ENCODE measurements at regions not wholly inside any gene's neighbourhood (a gene's known extent, or its start where the extent isn't known, plus 50 kb on each side); places are given as distances from the start of the nearest gene placed in this dataset.

DNA sequence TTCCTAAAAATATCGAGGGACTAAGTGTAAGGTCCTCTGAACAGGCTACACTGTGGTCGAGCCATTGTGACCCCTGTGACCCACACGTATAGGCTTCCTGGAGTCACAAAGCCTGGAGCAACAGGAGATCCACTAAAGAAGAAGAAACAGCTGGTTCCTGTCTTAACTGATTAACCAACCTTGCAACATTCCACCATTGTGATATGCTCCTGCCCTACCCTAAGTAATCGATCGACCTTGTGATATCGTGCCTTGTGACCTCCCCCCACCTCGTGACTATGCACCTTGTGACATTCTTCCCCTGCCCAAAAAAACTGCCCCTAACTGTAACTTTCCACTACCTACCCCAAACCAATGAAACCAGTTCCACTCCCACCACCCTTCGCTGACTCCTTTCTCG, 304.6 kb upstream of the FAM78B start:
- Mint-ChIP-seq H3K27me3 (peaks cover 18 to 37% of the 10 kb centered on the region in 2 donors), H3K36me3 (peaks cover 0 to 18% (median 2%) of the 10 kb centered on the region in 3 donors), H3K4me3 (no peak overlapping the region), H3K4me1 (no peaks in the 10 kb centered on the region), H3K9me3 (peaks cover 0 to 6% (median 1%) of the 10 kb centered on the region in 5 donors), H3K27ac (no peak overlapping the region)
- Histone ChIP-seq H3K4me3 (ENCODE audit: low read length) (no peak overlapping the region), H3K27me3 (ENCODE audit: insufficient read depth, low read length, poor library complexity, severe bottlenecking) (no peaks in the 10 kb centered on the region), H3K27ac (ENCODE audit: low read depth, low read length) (no peak overlapping the region), H3K36me3 (ENCODE audit: insufficient read depth, low read length) (no peaks in the 10 kb centered on the region), H3K4me1 (ENCODE audit: insufficient read depth, low read length) (no peaks in the 10 kb centered on the region), H3K9me3 (ENCODE audit: low read length) (no peaks in the 10 kb centered on the region)
- DNase-seq = no peak
- POLR2A ChIA-PET = no interaction called here
- CTCF ChIA-PET = no interaction called here

- Mint-ChIP-seq H3K9me3 (no peaks in the 10 kb centered on the region), H3K27me3 (no peaks in the 10 kb centered on the region), H3K4me1 (no peaks in the 10 kb centered on the region), H3K4me3 (no peak overlapping the region), H3K27ac (no peak overlapping the region), H3K36me3 (peaks cover 0 to under 1% (median 0%) of the 10 kb centered on the region in 3 donors)
- ChIA-PET CTCF (interaction anchor here (1.1 to 3.6 kb wide), 6 partner anchors 9 to 1086 kb away, joined by 3 to 30 read pairs (median 5); no protein-coding TSS in a partner anchor), POLR2A (no interaction called here)
- no peaks in the 10 kb centered on the region for H3K9me3 ChIP-seq (ENCODE audit: low read length)
- no peak overlapping the region for H3K4me3 ChIP-seq (ENCODE audit: low read length)
- no peaks in the 10 kb centered on the region for H3K4me1 ChIP-seq (ENCODE audit: insufficient read depth, low read length)
- H3K27ac ChIP-seq (ENCODE audit: low read depth, low read length) = no peak overlapping the region
- no peaks in the 10 kb centered on the region for H3K36me3 ChIP-seq (ENCODE audit: insufficient read depth, low read length)
- peak; percentile 14 to 68 (median 34) for DNase-seq
- no peaks in the 10 kb centered on the region for H3K27me3 ChIP-seq (ENCODE audit: insufficient read depth, low read length, poor library complexity, severe bottlenecking)
Measured at GRCh38 chr1:166479052-166479631, 312.3 kb upstream of the FAM78B start.

DNA sequence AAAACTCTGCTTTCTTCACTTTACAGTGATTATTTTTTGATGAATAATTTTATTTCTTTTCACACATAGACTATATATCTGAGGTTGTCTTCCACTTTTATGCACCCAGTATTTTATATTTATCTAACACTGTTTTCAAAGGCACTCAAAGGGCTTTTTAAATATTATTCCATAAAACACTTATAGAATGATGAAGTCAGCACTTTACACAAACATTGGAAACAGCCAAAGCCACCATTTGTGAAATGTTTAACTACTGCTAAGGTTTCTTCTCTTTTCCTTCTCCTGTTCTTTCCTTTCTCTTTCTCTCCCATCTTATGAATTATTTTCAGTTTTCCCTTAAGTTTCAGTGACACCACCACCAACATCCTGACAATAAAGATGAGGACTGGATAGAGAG, 317.7 kb upstream of the FAM78B start:
- no peak for DNase-seq
- ChIA-PET CTCF (no interaction called here), POLR2A (no interaction called here)
- Mint-ChIP-seq H3K27ac (peak overlapping the region in 2 of 8 donors; percentile 3 to 63), H3K27me3 (peaks cover 0 to 2% of the 10 kb centered on the region in 2 donors), H3K4me1 (peaks cover 6 to 25% (median 11%) of the 10 kb centered on the region in 3 donors), H3K9me3 (no peaks in the 10 kb centered on the region), H3K36me3 (peaks cover 0 to 3% (median 3%) of the 10 kb centered on the region in 3 donors), H3K4me3 (no peak overlapping the region)
- Histone ChIP-seq H3K4me1 (ENCODE audit: insufficient read depth, low read length) (peaks cover 18% of the 10 kb centered on the region), H3K36me3 (ENCODE audit: insufficient read depth, low read length) (no peaks in the 10 kb centered on the region), H3K4me3 (ENCODE audit: low read length) (no peak overlapping the region), H3K27me3 (ENCODE audit: insufficient read depth, low read length, poor library complexity, severe bottlenecking) (no peaks in the 10 kb centered on the region), H3K27ac (ENCODE audit: low read depth, low read length) (no peak overlapping the region), H3K9me3 (ENCODE audit: low read length) (no peaks in the 10 kb centered on the region)

GRCh38 chr1:166484871-166485270, 318.1 kb upstream of the FAM78B start:
- H3K36me3 Mint-ChIP-seq = peaks cover 0 to 3% (median 3%) of the 10 kb centered on the region in 3 donors

DNA sequence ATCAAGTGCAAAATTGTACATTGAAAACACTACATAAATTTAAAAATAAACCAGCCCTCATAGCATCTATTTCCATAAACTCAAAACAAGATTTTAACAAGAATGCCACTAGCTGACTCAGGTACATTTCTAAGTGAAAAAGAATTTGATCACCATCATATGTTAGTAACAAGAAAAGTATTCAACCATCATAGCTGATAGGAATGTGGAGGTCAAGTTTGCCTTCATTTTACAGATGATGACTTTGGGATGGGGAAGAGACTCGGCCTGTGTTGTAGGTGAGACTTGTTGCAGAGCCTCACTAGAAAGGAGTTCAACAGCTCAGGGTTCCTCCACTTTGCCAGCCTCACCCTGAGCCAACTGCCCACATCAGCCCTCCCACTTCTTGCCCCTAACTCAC, 318.8 kb upstream of the FAM78B start:
- DNase-seq = no peak
- Histone ChIP-seq H3K27me3 (ENCODE audit: insufficient read depth, low read length, poor library complexity, severe bottlenecking) (no peaks in the 10 kb centered on the region), H3K4me3 (ENCODE audit: low read length) (no peak overlapping the region), H3K4me1 (ENCODE audit: insufficient read depth, low read length) (peaks cover 25% of the 10 kb centered on the region), H3K36me3 (ENCODE audit: insufficient read depth, low read length) (no peaks in the 10 kb centered on the region), H3K27ac (ENCODE audit: low read depth, low read length) (no peak overlapping the region), H3K9me3 (ENCODE audit: low read length) (no peaks in the 10 kb centered on the region)
- H3K4me1 Mint-ChIP-seq = peaks cover 6 to 25% (median 11%) of the 10 kb centered on the region in 3 donors
- no peak overlapping the region for H3K27ac Mint-ChIP-seq
- peaks cover 0 to 2% of the 10 kb centered on the region in 2 donors for H3K27me3 Mint-ChIP-seq
- peaks cover 0 to 3% (median 3%) of the 10 kb centered on the region in 3 donors for H3K36me3 Mint-ChIP-seq
- no peak overlapping the region for H3K4me3 Mint-ChIP-seq
- ChIA-PET POLR2A (no interaction called here), CTCF (no interaction called here)
- no peaks in the 10 kb centered on the region for H3K9me3 Mint-ChIP-seq

More at GRCh38 chr1:166484871-166485270, 318.1 kb upstream of the FAM78B start:
- POLR2A ChIA-PET = no interaction called here
- no peak overlapping the region for H3K27ac ChIP-seq (ENCODE audit: low read depth, low read length)
- Mint-ChIP-seq H3K27me3 (peaks cover 0 to 2% of the 10 kb centered on the region in 2 donors), H3K9me3 (no peaks in the 10 kb centered on the region), H3K27ac (peak overlapping the region in 2 of 8 donors; percentile 3 to 63), H3K4me3 (no peak overlapping the region), H3K4me1 (peaks cover 6 to 25% (median 11%) of the 10 kb centered on the region in 3 donors)
- H3K4me3 ChIP-seq (ENCODE audit: low read length) = no peak overlapping the region
- no peaks in the 10 kb centered on the region for H3K9me3 ChIP-seq (ENCODE audit: low read length)
- H3K4me1 ChIP-seq (ENCODE audit: insufficient read depth, low read length) = peaks cover 20% of the 10 kb centered on the region
- CTCF ChIA-PET = no interaction called here
- H3K36me3 ChIP-seq (ENCODE audit: insufficient read depth, low read length) = no peaks in the 10 kb centered on the region
- DNase-seq = no peak
- H3K27me3 ChIP-seq (ENCODE audit: insufficient read depth, low read length, poor library complexity, severe bottlenecking) = no peaks in the 10 kb centered on the region

DNA sequence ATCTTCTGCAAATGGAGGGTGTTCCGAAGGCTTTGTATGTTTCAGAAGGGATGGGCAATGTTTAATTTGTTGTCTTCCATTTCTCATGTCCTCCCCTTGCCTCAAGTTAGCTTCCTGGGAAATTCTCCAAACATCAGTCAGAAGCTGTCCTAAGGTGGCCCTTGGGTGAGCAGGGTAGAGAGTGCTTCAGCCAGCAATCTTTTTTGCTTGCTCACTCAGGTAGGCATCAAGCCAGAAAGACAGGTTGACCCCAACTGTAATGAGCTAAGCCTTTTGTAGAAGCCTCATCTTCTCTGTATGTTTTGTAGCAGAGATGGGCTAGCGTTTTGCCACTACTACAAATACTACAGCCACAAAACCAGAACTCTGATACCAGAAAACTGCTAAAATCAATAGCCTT, 321.5 kb upstream of the FAM78B start:
- peaks cover 25% of the 10 kb centered on the region for H3K4me1 ChIP-seq (ENCODE audit: insufficient read depth, low read length)
- H3K36me3 ChIP-seq (ENCODE audit: insufficient read depth, low read length) = no peaks in the 10 kb centered on the region
- POLR2A ChIA-PET = no interaction called here
- H3K27ac ChIP-seq (ENCODE audit: low read depth, low read length) = peak overlapping the region; percentile 90
- Mint-ChIP-seq H3K27me3 (peaks cover 0 to 2% of the 10 kb centered on the region in 2 donors), H3K4me3 (peak overlapping the region in 1 of 7 donors; percentile 59), H3K9me3 (peaks cover 0 to 3% (median 0%) of the 10 kb centered on the region in 5 donors), H3K27ac (peak overlapping the region in 2 of 8 donors; percentile 1 to 2), H3K36me3 (peaks cover 0 to 7% (median 3%) of the 10 kb centered on the region in 3 donors), H3K4me1 (peaks cover 6 to 25% (median 11%) of the 10 kb centered on the region in 3 donors)
- no peak overlapping the region for H3K4me3 ChIP-seq (ENCODE audit: low read length)
- CTCF ChIA-PET = interaction anchor here (4.9 kb wide), 1 partner anchor 8 kb away, joined by 30 read pairs; no protein-coding TSS in a partner anchor
- no peaks in the 10 kb centered on the region for H3K9me3 ChIP-seq (ENCODE audit: low read length)
- no peaks in the 10 kb centered on the region for H3K27me3 ChIP-seq (ENCODE audit: insufficient read depth, low read length, poor library complexity, severe bottlenecking)
- no peak for DNase-seq

DNA sequence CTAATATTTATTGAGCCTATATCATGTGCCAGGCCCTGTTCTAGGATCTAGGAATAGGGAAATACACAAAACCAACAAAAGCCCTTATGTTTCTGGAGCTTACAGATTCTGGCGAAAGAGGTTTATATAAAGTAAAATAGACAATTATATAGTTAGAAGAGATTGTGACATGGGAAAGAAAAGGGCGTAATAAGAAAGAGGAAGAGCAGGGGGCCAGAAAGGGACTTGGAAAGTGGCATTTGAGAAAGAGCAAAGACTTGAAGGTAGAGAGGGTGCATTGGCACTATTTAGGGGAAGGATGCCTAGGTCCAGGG, 322.5 kb upstream of the FAM78B start:
- H3K9me3 Mint-ChIP-seq = peaks cover 0 to 3% (median 0%) of the 10 kb centered on the region in 5 donors
- no peak for DNase-seq
- peaks cover 0 to 7% (median 3%) of the 10 kb centered on the region in 3 donors for H3K36me3 Mint-ChIP-seq
- Histone ChIP-seq H3K27ac (ENCODE audit: low read depth, low read length) (peak overlapping the region; percentile 90), H3K9me3 (ENCODE audit: low read length) (no peaks in the 10 kb centered on the region), H3K4me1 (ENCODE audit: insufficient read depth, low read length) (peaks cover 25% of the 10 kb centered on the region), H3K36me3 (ENCODE audit: insufficient read depth, low read length) (no peaks in the 10 kb centered on the region), H3K4me3 (ENCODE audit: low read length) (peak overlapping the region; percentile 89), H3K27me3 (ENCODE audit: insufficient read depth, low read length, poor library complexity, severe bottlenecking) (no peaks in the 10 kb centered on the region)
- POLR2A ChIA-PET = no interaction called here
- H3K27ac Mint-ChIP-seq = no peak overlapping the region
- H3K4me1 Mint-ChIP-seq = peaks cover 6 to 25% (median 11%) of the 10 kb centered on the region in 3 donors
- CTCF ChIA-PET = interaction anchor here (4.9 kb wide), 1 partner anchor 9 kb away, joined by 30 read pairs; no protein-coding TSS in a partner anchor
- H3K4me3 Mint-ChIP-seq = no peak overlapping the region
- H3K27me3 Mint-ChIP-seq = peaks cover 0 to 2% of the 10 kb centered on the region in 2 donors

- ChIA-PET POLR2A (no interaction called here), CTCF (interaction anchor here (1.0 to 4.9 kb wide), 2 partner anchors 10 to 386 kb away, joined by 3 to 30 read pairs; partner anchors contain the start of gene TADA1)
- Mint-ChIP-seq H3K9me3 (peaks cover 0 to 3% (median 0%) of the 10 kb centered on the region in 5 donors), H3K27me3 (peaks cover 0 to 3% of the 10 kb centered on the region in 2 donors), H3K27ac (no peak overlapping the region), H3K4me1 (peaks cover 6 to 25% (median 11%) of the 10 kb centered on the region in 3 donors), H3K4me3 (no peak overlapping the region), H3K36me3 (peaks cover 0 to 7% (median 3%) of the 10 kb centered on the region in 3 donors)
- peak overlapping the region; percentile 89 for H3K4me3 ChIP-seq (ENCODE audit: low read length)
- no peaks in the 10 kb centered on the region for H3K27me3 ChIP-seq (ENCODE audit: insufficient read depth, low read length, poor library complexity, severe bottlenecking)
- H3K9me3 ChIP-seq (ENCODE audit: low read length) = no peaks in the 10 kb centered on the region
- H3K36me3 ChIP-seq (ENCODE audit: insufficient read depth, low read length) = no peaks in the 10 kb centered on the region
- H3K4me1 ChIP-seq (ENCODE audit: insufficient read depth, low read length) = peaks cover 25% of the 10 kb centered on the region
- peak; percentile 5 to 60 (median 55) for DNase-seq
- peak overlapping the region; percentile 90 for H3K27ac ChIP-seq (ENCODE audit: low read depth, low read length)
Measured at GRCh38 chr1:166489670-166490436, 323.1 kb upstream of the FAM78B start.

All from CD8-positive, alpha-beta memory T cell (primary cell).